ENCODE measurements at regions not wholly inside any gene's neighbourhood (a gene's known extent, or its start where the extent isn't known, plus 50 kb on each side); places are given as distances from the start of the nearest gene placed in this dataset.

DNA sequence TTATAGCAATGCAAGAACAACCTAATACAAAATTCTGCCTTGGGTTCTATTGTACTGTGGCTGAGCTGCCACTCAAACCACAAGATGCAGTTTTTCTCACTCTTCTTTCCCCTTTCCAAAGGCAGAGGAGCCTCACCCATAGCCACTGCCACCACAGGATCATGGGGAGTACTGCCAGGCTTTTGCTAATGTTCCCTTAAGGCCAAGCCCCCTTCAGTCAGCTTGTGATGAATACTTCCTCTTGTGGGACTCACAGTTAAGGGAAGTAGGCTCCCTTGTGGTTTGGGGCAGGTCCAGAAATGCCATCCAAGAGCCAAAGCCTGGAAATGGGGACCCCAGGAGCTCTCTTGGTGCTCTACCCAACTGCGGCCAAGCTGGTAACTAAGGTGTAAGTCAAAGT lies 258.7 kb downstream of the SPATA31D1 start:
- TF ChIP-seq POLR2A (IDR thresholded peaks at IDR 0.05) = no peak
- TF ChIP-seq, protein P1, sequence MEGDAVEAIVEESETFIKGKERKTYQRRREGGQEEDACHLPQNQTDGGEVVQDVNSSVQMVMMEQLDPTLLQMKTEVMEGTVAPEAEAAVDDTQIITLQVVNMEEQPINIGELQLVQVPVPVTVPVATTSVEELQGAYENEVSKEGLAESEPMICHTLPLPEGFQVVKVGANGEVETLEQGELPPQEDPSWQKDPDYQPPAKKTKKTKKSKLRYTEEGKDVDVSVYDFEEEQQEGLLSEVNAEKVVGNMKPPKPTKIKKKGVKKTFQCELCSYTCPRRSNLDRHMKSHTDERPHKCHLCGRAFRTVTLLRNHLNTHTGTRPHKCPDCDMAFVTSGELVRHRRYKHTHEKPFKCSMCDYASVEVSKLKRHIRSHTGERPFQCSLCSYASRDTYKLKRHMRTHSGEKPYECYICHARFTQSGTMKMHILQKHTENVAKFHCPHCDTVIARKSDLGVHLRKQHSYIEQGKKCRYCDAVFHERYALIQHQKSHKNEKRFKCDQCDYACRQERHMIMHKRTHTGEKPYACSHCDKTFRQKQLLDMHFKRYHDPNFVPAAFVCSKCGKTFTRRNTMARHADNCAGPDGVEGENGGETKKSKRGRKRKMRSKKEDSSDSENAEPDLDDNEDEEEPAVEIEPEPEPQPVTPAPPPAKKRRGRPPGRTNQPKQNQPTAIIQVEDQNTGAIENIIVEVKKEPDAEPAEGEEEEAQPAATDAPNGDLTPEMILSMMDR (IDR thresholded peaks at IDR 0.05) = no peak

All from esophagus squamous epithelium (tissue), 4 donors.